ENCODE measurements at regions not wholly inside any gene's neighbourhood (a gene's known extent, or its start where the extent isn't known, plus 50 kb on each side); places are given as distances from the start of the nearest gene placed in this dataset.

DNA sequence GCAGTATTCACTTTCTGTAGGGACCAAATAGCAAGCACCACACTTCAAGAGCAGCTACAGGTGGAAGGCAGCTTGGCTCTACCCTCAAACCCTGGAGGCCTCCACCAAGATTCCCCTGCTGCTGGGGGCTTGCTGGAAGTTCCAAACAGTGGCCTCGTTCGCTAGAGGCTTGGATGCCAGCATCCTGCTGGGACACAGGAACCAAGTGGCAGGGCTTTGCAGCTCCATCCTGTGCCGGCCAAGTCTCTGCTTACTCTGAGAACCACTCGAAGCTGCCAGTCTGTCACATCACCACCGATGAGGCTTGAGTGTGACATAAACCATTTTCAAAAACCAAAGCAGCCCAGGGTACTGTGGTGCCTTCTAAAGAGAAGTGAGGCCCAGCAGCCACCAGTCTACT is 69.2 kb upstream of the UNC5B start:
- no peak for TF ChIP-seq CTCF (conservative IDR thresholded peaks at IDR 0.05 in 1 of 2, IDR thresholded peaks at IDR 0.05 in 1 of 2; ENCODE audit: extremely low read depth in 1 of 2, insufficient read depth in 1 of 2, low read depth in 1 of 2, low read length in 2 of 2)
- no peak for TF ChIP-seq EZH2 (IDR thresholded peaks at IDR 0.05; ENCODE audit: borderline replicate concordance, low read length)
